Astrocyte (in vitro differentiated cells and primary cell): ENCODE measurements at regions not wholly inside any gene's neighbourhood (a gene's known extent, or its start where the extent isn't known, plus 50 kb on each side); places are given as distances from the start of the nearest gene placed in this dataset.

Experiments used
- DNase-seq: peaks from one replicate; pipeline ENCODE4 v3.0.0-alpha.2; 2010; ENCODE audit warnings: low read depth
- FAIRE-seq: peaks from 2 replicates; lab custom pipeline; 2011; peaks lifted over from hg19 to GRCh38; lab: Jason Lieb, UNC
- H2AFZ ChIP-seq: 2 replicates; pipeline ENCODE4 v1.6.0; 2012; ENCODE audit warnings: low read depth, low read length, inconsistent platforms
- H3K27ac ChIP-seq: 2 replicates; pipeline ENCODE4 v1.5.1; 2011; ENCODE audit warnings: low read depth, low read length, inconsistent platforms
- H3K27me3 ChIP-seq: 2 replicates; pipeline ENCODE4 v1.6.0; 2011; ENCODE audit warnings: low read length, inconsistent platforms; ENCODE audit not compliant: insufficient read depth
- H3K36me3 ChIP-seq: 2 replicates; pipeline ENCODE4 v1.5.1; 2011; ENCODE audit warnings: low read length, inconsistent platforms; ENCODE audit not compliant: insufficient read depth
- H3K4me1 ChIP-seq: 2 replicates; pipeline ENCODE4 v1.5.1; 2011; ENCODE audit warnings: low read length, inconsistent platforms; ENCODE audit not compliant: insufficient read depth
- H3K4me2 ChIP-seq: 2 replicates; pipeline ENCODE4 v1.6.0; 2012; ENCODE audit warnings: low read length, inconsistent platforms
- H3K4me3 ChIP-seq: 2 replicates; pipeline ENCODE4 v1.5.1; 2011; ENCODE audit warnings: low read depth, mild to moderate bottlenecking, low read length, inconsistent platforms; ENCODE audit not compliant: insufficient read depth
- H3K79me2 ChIP-seq: 2 replicates; pipeline ENCODE4 v1.6.0; 2012; ENCODE audit warnings: mild to moderate bottlenecking, low read length, inconsistent platforms; ENCODE audit not compliant: insufficient read depth
- H3K9ac ChIP-seq: 2 replicates; pipeline ENCODE4 v1.6.0; 2012; ENCODE audit warnings: mild to moderate bottlenecking, low read length, inconsistent platforms
- H3K9me3 ChIP-seq: 2 replicates; pipeline ENCODE4 v1.5.1; 2012; ENCODE audit warnings: low read depth, mild to moderate bottlenecking, low read length, inconsistent platforms; ENCODE audit not compliant: insufficient read depth
- H4K20me1 ChIP-seq: 2 replicates; pipeline ENCODE4 v1.6.0; 2012; ENCODE audit warnings: low read length, inconsistent platforms; ENCODE audit not compliant: insufficient read depth
- H3K27ac Mint-ChIP-seq: one replicate; pipeline ENCODE4 v1.8.0; 2021; ENCODE audit warnings: mild to moderate bottlenecking, mixed read lengths; ENCODE audit not compliant: unreplicated experiment
- H3K27me3 Mint-ChIP-seq: one replicate; pipeline ENCODE4 v1.8.0; 2021; ENCODE audit warnings: low read depth, mixed read lengths; ENCODE audit not compliant: unreplicated experiment
- H3K36me3 Mint-ChIP-seq: one replicate; pipeline ENCODE4 v1.8.0; 2021; ENCODE audit warnings: low read depth, mixed read lengths; ENCODE audit not compliant: unreplicated experiment
- H3K4me1 Mint-ChIP-seq: one replicate; pipeline ENCODE4 v1.8.0; 2021; ENCODE audit warnings: low read depth, mixed read lengths; ENCODE audit not compliant: unreplicated experiment
- H3K4me3 Mint-ChIP-seq: one replicate; pipeline ENCODE4 v1.8.0; 2021; ENCODE audit warnings: mild to moderate bottlenecking, moderate library complexity, mixed read lengths; ENCODE audit not compliant: unreplicated experiment
- H3K9me3 Mint-ChIP-seq: one replicate; pipeline ENCODE4 v1.8.0; 2021; ENCODE audit warnings: mild to moderate bottlenecking, mixed read lengths; ENCODE audit not compliant: unreplicated experiment
- EZH2 ChIP-seq: IDR thresholded peaks from 2 replicates; pipeline ENCODE4 v1.6.1; 2012; ENCODE audit warnings: mild to moderate bottlenecking, low read length, inconsistent platforms; ENCODE audit not compliant: insufficient read depth
- TF ChIP-seq, protein P1 (sequence below): IDR thresholded peaks from 2 replicates; pipeline ENCODE4 v1.5.1; 2011; ENCODE audit warnings: low read depth, mild to moderate bottlenecking, inconsistent platforms, low read length, moderate library complexity; ENCODE audit not compliant: insufficient read depth

DNA sequence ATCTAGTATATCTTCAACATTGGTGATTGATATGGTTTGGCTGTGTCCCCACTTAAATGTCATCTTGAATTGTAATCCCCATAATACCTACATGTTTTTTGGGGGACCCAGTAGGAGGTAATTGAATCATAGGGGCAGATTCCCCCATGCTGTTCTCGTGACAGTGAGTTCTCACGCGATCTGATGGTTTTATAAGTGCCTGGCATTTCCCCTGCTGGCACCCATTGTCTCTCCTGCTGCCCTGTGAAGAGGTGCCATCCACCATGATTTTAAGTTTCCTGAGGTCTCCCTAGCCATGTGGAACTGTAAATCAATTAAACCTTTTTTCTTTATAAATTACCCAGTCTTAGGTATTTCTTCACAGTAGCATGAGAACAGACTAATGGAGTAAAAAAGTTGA is 1094.6 kb downstream of the ROBO2 start:
- Histone ChIP-seq H3K4me1 (peaks cover 12% of the 10 kb centered on the region), H3K9ac (no peak overlapping the region), H3K4me3 (no peak overlapping the region), H3K36me3 (no peaks in the 10 kb centered on the region), H3K4me2 (no peak overlapping the region), H2AFZ (no peak overlapping the region), H3K27me3 (no peaks in the 10 kb centered on the region), H3K27ac (no peak overlapping the region), H3K9me3 (no peaks in the 10 kb centered on the region), H3K79me2 (no peaks in the 10 kb centered on the region), H4K20me1 (no peaks in the 10 kb centered on the region)
- Mint-ChIP-seq H3K27me3 (no peaks in the 10 kb centered on the region), H3K27ac (no peak overlapping the region), H3K36me3 (no peaks in the 10 kb centered on the region), H3K9me3 (no peaks in the 10 kb centered on the region), H3K4me3 (no peak overlapping the region), H3K4me1 (peaks cover 9% of the 10 kb centered on the region)
- no peak for TF ChIP-seq EZH2
- TF ChIP-seq, protein P1, sequence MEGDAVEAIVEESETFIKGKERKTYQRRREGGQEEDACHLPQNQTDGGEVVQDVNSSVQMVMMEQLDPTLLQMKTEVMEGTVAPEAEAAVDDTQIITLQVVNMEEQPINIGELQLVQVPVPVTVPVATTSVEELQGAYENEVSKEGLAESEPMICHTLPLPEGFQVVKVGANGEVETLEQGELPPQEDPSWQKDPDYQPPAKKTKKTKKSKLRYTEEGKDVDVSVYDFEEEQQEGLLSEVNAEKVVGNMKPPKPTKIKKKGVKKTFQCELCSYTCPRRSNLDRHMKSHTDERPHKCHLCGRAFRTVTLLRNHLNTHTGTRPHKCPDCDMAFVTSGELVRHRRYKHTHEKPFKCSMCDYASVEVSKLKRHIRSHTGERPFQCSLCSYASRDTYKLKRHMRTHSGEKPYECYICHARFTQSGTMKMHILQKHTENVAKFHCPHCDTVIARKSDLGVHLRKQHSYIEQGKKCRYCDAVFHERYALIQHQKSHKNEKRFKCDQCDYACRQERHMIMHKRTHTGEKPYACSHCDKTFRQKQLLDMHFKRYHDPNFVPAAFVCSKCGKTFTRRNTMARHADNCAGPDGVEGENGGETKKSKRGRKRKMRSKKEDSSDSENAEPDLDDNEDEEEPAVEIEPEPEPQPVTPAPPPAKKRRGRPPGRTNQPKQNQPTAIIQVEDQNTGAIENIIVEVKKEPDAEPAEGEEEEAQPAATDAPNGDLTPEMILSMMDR = no peak
- FAIRE-seq = no peak
- DNase-seq = no peak

DNA sequence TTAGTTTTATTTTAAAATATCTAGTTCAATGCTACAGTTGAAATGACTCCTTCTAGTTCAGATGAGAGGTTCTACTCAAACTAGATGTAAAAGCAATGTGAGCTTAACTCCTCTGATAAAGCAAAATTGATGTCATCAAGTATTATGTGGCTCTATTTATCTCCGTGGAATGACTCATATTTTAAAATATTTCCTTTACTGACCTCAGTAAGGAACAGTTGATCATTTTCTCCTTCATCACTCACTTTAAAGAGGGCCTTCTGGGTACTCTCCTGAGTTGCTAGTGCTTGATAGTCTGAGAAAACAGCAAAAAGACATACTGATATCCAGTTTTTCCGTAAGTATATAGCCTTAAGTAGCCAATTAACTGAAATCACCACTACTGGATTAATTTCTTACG is 1099.3 kb downstream of the ROBO2 start:
- no peaks in the 10 kb centered on the region for H3K79me2 ChIP-seq
- Mint-ChIP-seq H3K4me1 (peaks cover 29% of the 10 kb centered on the region), H3K36me3 (no peaks in the 10 kb centered on the region), H3K4me3 (no peak overlapping the region), H3K9me3 (no peaks in the 10 kb centered on the region), H3K27me3 (no peaks in the 10 kb centered on the region), H3K27ac (peak overlapping the region; percentile 48)
- H3K4me1 ChIP-seq = peaks cover 28% of the 10 kb centered on the region
- no peak overlapping the region for H3K4me3 ChIP-seq
- H4K20me1 ChIP-seq = no peaks in the 10 kb centered on the region
- H3K9ac ChIP-seq = peak overlapping the region; percentile 23
- TF ChIP-seq EZH2 = no peak
- TF ChIP-seq, protein P1 = no peak
- FAIRE-seq = no peak
- peak overlapping the region; percentile 63 for H3K27ac ChIP-seq
- no peaks in the 10 kb centered on the region for H3K27me3 ChIP-seq
- H3K36me3 ChIP-seq = no peaks in the 10 kb centered on the region
- H3K4me2 ChIP-seq = peak overlapping the region; percentile 11
- no peaks in the 10 kb centered on the region for H3K9me3 ChIP-seq
- H2AFZ ChIP-seq = no peak overlapping the region
- DNase-seq = peak; percentile 86

DNA sequence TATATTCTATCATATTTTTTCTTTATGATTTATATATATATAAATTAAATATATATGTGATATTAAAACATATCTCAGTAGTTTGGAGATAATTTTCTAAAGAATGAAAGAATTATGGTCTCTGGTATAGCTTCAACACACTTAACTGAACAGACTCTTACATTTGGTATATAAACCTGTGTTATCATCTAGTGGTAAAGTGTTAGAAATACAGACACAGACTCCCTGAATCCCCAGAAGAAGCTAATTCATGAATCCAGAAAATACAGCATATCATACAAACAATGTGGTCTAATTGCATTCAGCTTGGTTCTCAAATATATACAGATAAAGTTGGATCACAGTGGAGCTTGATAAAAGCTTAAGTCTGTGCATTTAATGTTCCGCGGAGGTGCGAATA is 1100.4 kb downstream of the ROBO2 start:
- no peak overlapping the region for H2AFZ ChIP-seq
- peaks cover 28% of the 10 kb centered on the region for H3K4me1 ChIP-seq
- no peaks in the 10 kb centered on the region for H3K9me3 Mint-ChIP-seq
- H3K4me1 Mint-ChIP-seq = peaks cover 29% of the 10 kb centered on the region
- no peaks in the 10 kb centered on the region for H3K36me3 Mint-ChIP-seq
- TF ChIP-seq EZH2 = no peak
- TF ChIP-seq, protein P1 = no peak
- DNase-seq = no peak
- H3K9me3 ChIP-seq = no peaks in the 10 kb centered on the region
- H3K9ac ChIP-seq = no peak overlapping the region
- no peaks in the 10 kb centered on the region for H3K27me3 Mint-ChIP-seq
- no peak for FAIRE-seq
- no peaks in the 10 kb centered on the region for H3K36me3 ChIP-seq
- H4K20me1 ChIP-seq = no peaks in the 10 kb centered on the region
- H3K4me3 ChIP-seq = no peak overlapping the region
- H3K27ac Mint-ChIP-seq = peak overlapping the region; percentile 85
- no peak overlapping the region for H3K4me2 ChIP-seq
- H3K27ac ChIP-seq = peak overlapping the region; percentile 73
- no peaks in the 10 kb centered on the region for H3K27me3 ChIP-seq
- H3K79me2 ChIP-seq = no peaks in the 10 kb centered on the region
- H3K4me3 Mint-ChIP-seq = no peak overlapping the region
